ENCODE measurements at regions not wholly inside any gene's neighbourhood (a gene's known extent, or its start where the extent isn't known, plus 50 kb on each side); places are given as distances from the start of the nearest gene placed in this dataset.

DNA sequence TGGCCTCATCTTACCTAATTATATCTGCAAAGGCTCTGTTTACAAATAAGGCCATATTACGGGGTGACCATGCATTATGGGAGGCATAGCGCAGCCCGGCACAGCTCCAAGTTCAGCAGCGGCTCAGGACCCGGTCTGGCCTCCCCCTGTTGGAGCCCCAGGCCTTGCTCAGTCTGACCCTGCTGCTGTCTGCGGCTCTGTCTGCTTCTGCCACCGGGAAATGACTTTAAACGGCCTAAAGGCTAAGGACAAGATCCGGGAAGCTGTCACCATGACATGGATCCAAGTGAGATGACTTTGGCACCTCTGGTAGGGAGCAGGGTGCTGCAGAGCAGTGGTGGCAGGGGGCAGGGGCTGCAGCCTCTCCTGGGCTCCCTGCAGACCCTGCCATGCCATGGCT, 140.6 kb upstream of the GSE1 start:
- Mint-ChIP-seq H3K9me3 (no peaks in the 10 kb centered on the region), H3K36me3 (ENCODE audit: low read depth) (no peaks in the 10 kb centered on the region), H3K27ac (no peak overlapping the region), H3K4me1 (ENCODE audit: low read depth) (no peaks in the 10 kb centered on the region), H3K27me3 (peaks cover 3% of the 10 kb centered on the region), H3K4me3 (no peak overlapping the region)

DNA sequence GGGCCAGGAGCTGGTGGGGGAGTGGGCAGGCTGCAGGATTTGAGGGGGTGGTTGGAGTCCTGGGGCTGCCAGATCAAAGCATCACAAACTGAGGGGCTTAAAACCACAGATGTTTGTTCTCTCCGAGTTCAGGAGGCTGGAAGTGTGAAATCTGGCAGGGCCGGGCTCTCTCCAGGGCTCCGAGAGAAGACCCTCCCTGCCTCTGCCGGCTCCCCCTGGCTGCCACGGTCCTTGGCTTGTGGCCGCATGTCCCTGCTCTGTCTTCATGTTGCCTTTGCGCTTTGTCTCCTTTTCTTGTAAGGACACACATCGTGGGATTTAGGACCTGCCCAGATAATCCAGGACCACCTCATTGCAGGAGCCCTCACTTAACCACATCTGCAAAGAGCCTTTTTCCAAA, 139.8 kb upstream of the GSE1 start:
- H3K4me1 Mint-ChIP-seq (ENCODE audit: low read depth) = no peaks in the 10 kb centered on the region
- peaks cover 3% of the 10 kb centered on the region for H3K27me3 Mint-ChIP-seq
- H3K36me3 Mint-ChIP-seq (ENCODE audit: low read depth) = no peaks in the 10 kb centered on the region
- no peaks in the 10 kb centered on the region for H3K9me3 Mint-ChIP-seq
- H3K27ac Mint-ChIP-seq = no peak overlapping the region
- no peak overlapping the region for H3K4me3 Mint-ChIP-seq

DNA sequence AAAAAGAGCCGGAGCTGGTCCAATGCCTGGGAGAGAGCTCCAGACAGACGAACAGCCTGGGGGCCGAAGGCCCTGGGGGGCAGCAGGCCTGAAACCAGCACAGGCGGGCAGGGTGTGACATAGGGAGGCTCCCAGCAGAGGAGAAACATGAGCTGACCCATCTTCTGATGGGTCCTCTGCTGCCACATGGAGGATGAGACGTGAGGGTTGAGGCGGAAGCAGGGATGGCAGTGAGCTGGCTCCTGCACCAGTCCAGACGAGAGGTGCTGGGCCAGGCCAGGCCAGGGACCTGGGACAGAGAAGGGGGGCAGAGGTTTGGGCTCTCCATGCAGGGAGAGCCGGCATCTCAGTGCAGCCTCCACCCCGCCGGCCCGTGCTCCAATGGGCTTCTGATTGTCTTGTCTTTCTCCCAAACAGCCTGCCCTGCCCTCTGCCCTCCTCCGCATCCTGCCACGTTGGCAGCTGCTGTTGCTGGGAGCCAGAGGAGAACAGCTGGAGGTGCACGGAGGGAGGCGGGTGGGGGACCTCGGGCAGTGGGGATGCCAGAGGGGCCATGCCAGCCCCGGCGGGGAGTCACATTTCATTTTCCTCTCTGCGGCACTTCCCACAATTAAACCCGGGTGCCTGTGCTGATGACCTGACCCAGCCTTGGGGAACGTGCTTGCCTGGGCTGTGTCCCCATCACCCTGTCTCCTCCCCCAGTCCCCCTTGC, 139.1 kb upstream of the GSE1 start:
- Mint-ChIP-seq H3K36me3 (ENCODE audit: low read depth) (no peaks in the 10 kb centered on the region), H3K27me3 (peaks cover 3% of the 10 kb centered on the region), H3K4me3 (no peak overlapping the region), H3K9me3 (no peaks in the 10 kb centered on the region), H3K4me1 (ENCODE audit: low read depth) (no peaks in the 10 kb centered on the region), H3K27ac (no peak overlapping the region)

GRCh38 chr16:85474621-85475217, 138.4 kb upstream of the GSE1 start:
- Mint-ChIP-seq H3K4me3 (no peak overlapping the region), H3K9me3 (no peaks in the 10 kb centered on the region), H3K27me3 (peaks cover 3% of the 10 kb centered on the region), H3K27ac (no peak overlapping the region), H3K36me3 (ENCODE audit: low read depth) (no peaks in the 10 kb centered on the region), H3K4me1 (ENCODE audit: low read depth) (no peaks in the 10 kb centered on the region)

DNA sequence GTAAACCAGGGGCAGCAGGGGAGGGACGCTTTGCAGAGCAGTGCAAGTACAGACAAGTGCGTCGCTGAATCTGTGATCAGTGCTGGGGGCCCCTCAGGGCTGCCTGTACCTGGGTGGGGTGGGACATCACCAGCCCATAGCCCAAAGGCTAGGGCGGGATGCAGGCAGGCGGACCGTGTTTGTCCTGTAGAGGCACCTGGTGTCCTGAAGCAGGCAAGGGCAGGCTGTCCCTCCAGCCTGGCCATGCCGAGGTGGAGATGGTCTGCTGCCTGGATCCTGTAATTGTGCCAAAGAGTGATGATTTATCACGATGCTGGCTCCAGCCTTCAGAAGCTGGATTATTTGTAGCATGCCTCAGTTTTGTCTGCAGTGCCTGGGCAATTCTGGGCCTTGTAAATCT, 137.9 kb upstream of the GSE1 start:
- Mint-ChIP-seq H3K27me3 (peaks cover 3% of the 10 kb centered on the region), H3K36me3 (ENCODE audit: low read depth) (no peaks in the 10 kb centered on the region), H3K27ac (no peak overlapping the region), H3K9me3 (no peaks in the 10 kb centered on the region), H3K4me1 (ENCODE audit: low read depth) (no peaks in the 10 kb centered on the region), H3K4me3 (no peak overlapping the region)

DNA sequence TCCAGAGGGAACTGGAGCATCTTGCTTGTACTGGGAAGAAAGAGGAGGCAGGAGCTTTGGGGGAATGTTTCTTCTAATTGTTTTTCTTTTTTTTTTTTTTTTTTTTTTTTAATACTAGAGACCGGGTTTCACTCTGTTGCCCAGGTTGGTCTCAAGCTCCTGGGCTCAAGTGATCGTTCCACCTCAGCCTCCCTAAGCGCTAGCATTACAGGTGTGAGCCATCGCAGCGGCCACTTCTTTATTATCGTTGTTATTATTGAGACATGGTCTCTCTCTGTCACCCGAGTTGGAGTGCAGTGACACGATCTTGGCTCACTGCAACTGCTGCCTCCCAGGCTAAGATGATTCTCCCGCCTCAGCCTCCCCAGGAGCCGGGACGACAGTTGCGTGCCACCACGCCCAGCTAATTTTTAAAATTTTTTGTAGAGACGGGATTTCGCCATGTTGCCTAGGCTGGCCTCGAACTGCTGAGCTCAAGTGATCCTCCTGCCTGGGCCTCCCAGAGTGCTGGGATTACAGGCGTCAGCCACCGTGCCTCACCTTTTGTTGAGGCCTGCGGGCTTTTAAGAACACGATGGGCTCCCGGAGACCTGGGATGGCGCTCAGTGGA, 137.3 kb upstream of the GSE1 start:
- Mint-ChIP-seq H3K4me3 (no peak overlapping the region), H3K9me3 (no peaks in the 10 kb centered on the region), H3K27me3 (peaks cover 3% of the 10 kb centered on the region), H3K27ac (no peak overlapping the region), H3K4me1 (ENCODE audit: low read depth) (no peaks in the 10 kb centered on the region), H3K36me3 (ENCODE audit: low read depth) (no peaks in the 10 kb centered on the region)

- no peak overlapping the region for H3K4me3 Mint-ChIP-seq
- H3K27me3 Mint-ChIP-seq = peaks cover under 1% of the 10 kb centered on the region
- no peaks in the 10 kb centered on the region for H3K36me3 Mint-ChIP-seq (ENCODE audit: low read depth)
- H3K27ac Mint-ChIP-seq = no peak overlapping the region
- no peaks in the 10 kb centered on the region for H3K4me1 Mint-ChIP-seq (ENCODE audit: low read depth)
- H3K9me3 Mint-ChIP-seq = no peaks in the 10 kb centered on the region
Observed at GRCh38 chr16:85476389-85476788, 136.7 kb upstream of the GSE1 start.

- no peaks in the 10 kb centered on the region for H3K36me3 Mint-ChIP-seq (ENCODE audit: low read depth)
Observed at GRCh38 chr16:85477801-85478363, 135.2 kb upstream of the GSE1 start.

GRCh38 chr16:85479972-85480726, 133.0 kb upstream of the GSE1 start:
- H3K36me3 Mint-ChIP-seq (ENCODE audit: low read depth) = no peaks in the 10 kb centered on the region
- H3K9me3 Mint-ChIP-seq = no peaks in the 10 kb centered on the region
- no peak overlapping the region for H3K4me3 Mint-ChIP-seq
- H3K27me3 Mint-ChIP-seq = no peaks in the 10 kb centered on the region
- no peaks in the 10 kb centered on the region for H3K4me1 Mint-ChIP-seq (ENCODE audit: low read depth)
- no peak overlapping the region for H3K27ac Mint-ChIP-seq

More at GRCh38 chr16:85477801-85478363, 135.2 kb upstream of the GSE1 start:
- no peaks in the 10 kb centered on the region for H3K27me3 Mint-ChIP-seq
- H3K4me3 Mint-ChIP-seq = no peak overlapping the region
- H3K9me3 Mint-ChIP-seq = no peaks in the 10 kb centered on the region
- H3K27ac Mint-ChIP-seq = no peak overlapping the region
- H3K4me1 Mint-ChIP-seq (ENCODE audit: low read depth) = no peaks in the 10 kb centered on the region

- H3K4me3 Mint-ChIP-seq = no peak overlapping the region
- H3K27ac Mint-ChIP-seq = no peak overlapping the region
- H3K27me3 Mint-ChIP-seq = no peaks in the 10 kb centered on the region
- no peaks in the 10 kb centered on the region for H3K36me3 Mint-ChIP-seq (ENCODE audit: low read depth)
- no peaks in the 10 kb centered on the region for H3K4me1 Mint-ChIP-seq (ENCODE audit: low read depth)
- no peaks in the 10 kb centered on the region for H3K9me3 Mint-ChIP-seq
Observed at GRCh38 chr16:85480727-85481101, 132.4 kb upstream of the GSE1 start.

DNA sequence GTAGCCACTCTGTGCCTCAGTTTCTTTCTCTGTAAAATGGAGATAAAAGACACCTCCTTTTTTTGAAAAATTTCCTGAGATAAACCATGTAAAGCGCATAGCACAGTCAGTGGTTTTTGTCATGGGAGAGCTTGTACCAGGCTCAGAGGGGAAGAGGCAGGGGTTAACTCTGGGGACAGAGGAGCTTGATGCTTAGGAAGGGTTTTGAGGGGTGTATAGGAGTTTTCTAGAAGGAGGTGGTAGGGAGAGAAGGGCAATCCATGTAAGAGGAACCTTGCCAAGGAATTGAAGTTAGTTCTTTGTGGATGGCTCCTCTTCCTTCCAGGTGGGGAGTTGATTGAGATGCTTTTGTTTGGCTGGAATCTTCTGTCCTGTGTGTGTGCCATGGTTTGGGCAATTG, 131.9 kb upstream of the GSE1 start:
- Mint-ChIP-seq H3K9me3 (no peaks in the 10 kb centered on the region), H3K4me3 (no peak overlapping the region), H3K27ac (no peak overlapping the region), H3K27me3 (no peaks in the 10 kb centered on the region), H3K4me1 (ENCODE audit: low read depth) (no peaks in the 10 kb centered on the region), H3K36me3 (ENCODE audit: low read depth) (no peaks in the 10 kb centered on the region)

- Mint-ChIP-seq H3K4me3 (no peak overlapping the region), H3K27ac (no peak overlapping the region), H3K36me3 (ENCODE audit: low read depth) (no peaks in the 10 kb centered on the region), H3K4me1 (ENCODE audit: low read depth) (no peaks in the 10 kb centered on the region), H3K9me3 (no peaks in the 10 kb centered on the region), H3K27me3 (no peaks in the 10 kb centered on the region)
Observed at GRCh38 chr16:85481738-85482137, 131.4 kb upstream of the GSE1 start.

DNA sequence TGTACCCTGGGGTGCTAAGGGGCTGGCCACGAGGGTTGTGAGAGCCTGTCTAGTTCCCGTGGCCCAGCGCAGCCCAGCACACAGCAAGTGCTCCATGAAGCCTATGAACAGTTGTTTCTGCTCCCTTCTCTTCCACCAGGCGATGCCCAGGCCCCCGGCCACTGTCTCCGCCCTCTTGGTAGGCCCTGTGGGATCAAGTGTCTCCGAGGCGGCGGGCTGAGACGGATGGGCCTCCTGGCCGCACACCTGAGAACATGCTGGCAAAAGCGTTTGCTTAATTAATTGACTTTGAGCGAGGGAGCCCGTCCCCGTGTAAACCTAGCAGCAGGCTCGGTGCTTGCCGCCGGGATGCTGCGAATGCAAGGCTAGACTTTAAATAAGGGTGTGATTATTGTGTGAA, 129.7 kb upstream of the GSE1 start:
- H3K9me3 Mint-ChIP-seq = no peaks in the 10 kb centered on the region
- H3K27me3 Mint-ChIP-seq = no peaks in the 10 kb centered on the region
- H3K36me3 Mint-ChIP-seq (ENCODE audit: low read depth) = no peaks in the 10 kb centered on the region
- H3K4me1 Mint-ChIP-seq (ENCODE audit: low read depth) = no peaks in the 10 kb centered on the region
- no peak overlapping the region for H3K4me3 Mint-ChIP-seq
- no peak overlapping the region for H3K27ac Mint-ChIP-seq

DNA sequence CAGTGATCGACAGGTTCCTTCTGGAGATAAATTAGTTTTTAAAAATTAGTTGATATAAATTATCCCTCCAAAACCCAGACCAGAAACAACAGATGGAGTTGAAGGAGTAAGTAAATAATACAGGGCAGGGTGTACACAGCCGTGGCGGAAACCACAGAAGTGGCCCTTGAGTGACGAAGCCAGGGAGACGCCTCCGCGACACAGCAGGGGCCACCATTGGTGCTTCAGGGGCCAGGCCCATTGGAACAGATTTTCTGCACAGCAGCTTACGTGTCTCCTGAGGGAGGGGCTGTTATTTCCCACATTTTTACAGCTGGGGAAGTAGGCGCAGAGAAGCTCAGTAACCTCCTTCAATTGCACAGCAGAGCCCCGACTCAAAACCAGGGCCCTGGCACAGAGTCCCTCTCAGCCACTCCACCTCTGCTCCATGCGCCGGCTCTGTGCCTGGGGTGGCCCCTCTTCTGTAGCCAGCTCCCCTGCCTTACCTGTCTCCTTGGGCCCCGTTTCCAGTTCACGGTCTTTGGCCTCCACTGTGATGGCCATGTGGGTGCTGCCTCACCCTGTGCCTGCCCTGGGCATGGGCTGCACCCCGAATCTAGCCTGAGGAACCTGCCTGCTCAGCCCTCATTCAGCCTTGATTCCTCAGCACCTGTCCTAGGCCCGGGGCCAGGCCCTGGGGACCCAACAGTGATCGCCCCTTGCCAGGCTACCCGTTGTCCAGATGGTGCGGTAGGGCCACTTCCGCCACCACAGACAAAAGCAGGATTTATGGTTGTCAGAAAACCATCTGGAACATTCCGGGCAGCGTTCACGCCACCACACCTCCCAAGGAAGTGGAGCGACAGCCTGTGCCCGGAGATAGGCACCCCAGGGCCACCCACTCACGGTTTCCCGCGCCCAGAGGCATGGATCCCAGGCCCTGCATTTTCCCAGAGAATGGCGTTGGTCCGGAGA, 128.5 kb upstream of the GSE1 start:
- Mint-ChIP-seq H3K4me3 (no peak overlapping the region), H3K36me3 (ENCODE audit: low read depth) (no peaks in the 10 kb centered on the region)

More for the DNA sequence above, 128.5 kb upstream of the GSE1 start:
- no peaks in the 10 kb centered on the region for H3K4me1 Mint-ChIP-seq (ENCODE audit: low read depth)
- H3K27ac Mint-ChIP-seq = no peak overlapping the region
- no peaks in the 10 kb centered on the region for H3K27me3 Mint-ChIP-seq
- H3K9me3 Mint-ChIP-seq = no peaks in the 10 kb centered on the region

All from stimulated activated naive CD8-positive, alpha-beta T cell treated with anti-CD3 and anti-CD28 coated beads, Interleukin-15, Interleukin-2, amounts not matched to agents 100 ng/mL and 50 ng/mL, for 24 hours (primary cell).